AG09319 (cell line): ENCODE measurements at regions not wholly inside any gene's neighbourhood (a gene's known extent, or its start where the extent isn't known, plus 50 kb on each side); places are given as distances from the start of the nearest gene placed in this dataset.

Experiments
- DNase-seq: peaks from one replicate; pipeline ENCODE4 v3.0.0-alpha.2; 2010; ENCODE audit warnings: low read depth; ENCODE audit errors: extremely low read depth
- CTCF ChIP-seq: IDR thresholded peaks from 2 replicates; pipeline ENCODE4 v1.5.1; 2011; ENCODE audit warnings: low read depth, mild to moderate bottlenecking, inconsistent platforms, low read length, moderate library complexity

- no peak for DNase-seq
- TF ChIP-seq CTCF, result no peak
These were observed 106.7 kb upstream of the RREB1 start for GRCh38 chr6:7000825-7001777.

- DNase-seq, result no peak
These were observed 104.7 kb upstream of the RREB1 start for GRCh38 chr6:7003041-7003440.

GRCh38 chr6:7004581-7005297, 103.0 kb upstream of the RREB1 start:
- DNase-seq, result no peak
- TF ChIP-seq CTCF, result no peak

More at GRCh38 chr6:7003041-7003440, 104.7 kb upstream of the RREB1 start:
- TF ChIP-seq CTCF, result no peak

GRCh38 chr6:7006515-7007191, 101.1 kb upstream of the RREB1 start:
- DNase-seq, result no peak
- TF ChIP-seq CTCF, result no peak

- no peak for DNase-seq
- TF ChIP-seq CTCF, result no peak
These were observed 99.2 kb upstream of the RREB1 start for GRCh38 chr6:7008451-7008988.

GRCh38 chr6:7016226-7016625, 91.5 kb upstream of the RREB1 start:
- no peak for TF ChIP-seq CTCF
- DNase-seq, result no peak
